ENCODE measurements at regions not wholly inside any gene's neighbourhood (a gene's known extent, or its start where the extent isn't known, plus 50 kb on each side); places are given as distances from the start of the nearest gene placed in this dataset.

GRCh38 chr6:16911088-16911487, 149.8 kb upstream of the ATXN1 start:
- no peak for DNase-seq
- intact Hi-C loops (cut with DNase I; ENCODE audit: low total_unique reads): no loop called here

GRCh38 chr6:16909658-16910360, 148.5 kb upstream of the ATXN1 start:
- intact Hi-C loops (cut with DNase I; ENCODE audit: low total_unique reads): no loop called here
- Histone ChIP-seq H3K4me1 (no peaks in the 10 kb centered on the region), H3K9me3 (peaks cover 0 to 35% (median 31%) of the 10 kb centered on the region in 8 donors), H3K27me3 (replicated peaks in 1 of 7) (no peaks in the 10 kb centered on the region), H3K27ac (no peak overlapping the region), H3K36me3 (no peaks in the 10 kb centered on the region), H3K4me3 (no peak overlapping the region)
- DNase-seq: no peak
- TF ChIP-seq CTCF (IDR thresholded peaks at IDR 0.05 in 8 of 11, conservative IDR thresholded peaks at IDR 0.05 in 3 of 11) (no peak), POLR2AphosphoS5 (IDR thresholded peaks at IDR 0.05) (no peak), POLR2A (IDR thresholded peaks at IDR 0.05) (no peak)
- 64 to 81% (median 70%) methylated on average over 4 of the region's 4 CpGs for WGBS, 5 donors

More at GRCh38 chr6:16911088-16911487, 149.8 kb upstream of the ATXN1 start:
- Histone ChIP-seq H3K27me3 (replicated peaks in 1 of 7) (no peaks in the 10 kb centered on the region), H3K27ac (no peak overlapping the region), H3K36me3 (no peaks in the 10 kb centered on the region), H3K4me3 (no peak overlapping the region), H3K4me1 (no peaks in the 10 kb centered on the region), H3K9me3 (peaks cover 0 to 37% (median 32%) of the 10 kb centered on the region in 8 donors)
- TF ChIP-seq CTCF (IDR thresholded peaks at IDR 0.05 in 8 of 11, conservative IDR thresholded peaks at IDR 0.05 in 3 of 11): no peak
- TF ChIP-seq POLR2A (IDR thresholded peaks at IDR 0.05): no peak
- no peak for TF ChIP-seq POLR2AphosphoS5 (IDR thresholded peaks at IDR 0.05)
- 84 to 95% (median 90%) methylated on average over 3 of the region's 3 CpGs for WGBS, 5 donors

GRCh38 chr6:16907991-16908390, 146.7 kb upstream of the ATXN1 start:
- Histone ChIP-seq H3K4me3 (no peak overlapping the region), H3K4me1 (peaks cover 0 to 4% (median 0%) of the 10 kb centered on the region in 6 donors), H3K27me3 (replicated peaks in 1 of 7) (peaks cover 0 to 1% (median 0%) of the 10 kb centered on the region in 7 donors), H3K36me3 (no peaks in the 10 kb centered on the region), H3K27ac (no peak overlapping the region), H3K9me3 (peaks cover 0 to 17% (median 12%) of the 10 kb centered on the region in 8 donors)
- no peak for DNase-seq
- intact Hi-C loops (cut with DNase I; ENCODE audit: low total_unique reads): no loop called here
- TF ChIP-seq POLR2A (IDR thresholded peaks at IDR 0.05): no peak
- no peak for TF ChIP-seq CTCF (IDR thresholded peaks at IDR 0.05 in 8 of 11, conservative IDR thresholded peaks at IDR 0.05 in 3 of 11)
- no peak for TF ChIP-seq POLR2AphosphoS5 (IDR thresholded peaks at IDR 0.05)
- 89 to 97% (median 95%) methylated on average over 1 of the region's 1 CpG for WGBS, 5 donors

- WGBS, 5 donors: 80 to 85% (median 82%) methylated on average over 6 of the region's 6 CpGs
- TF ChIP-seq CTCF (IDR thresholded peaks at IDR 0.05 in 8 of 11, conservative IDR thresholded peaks at IDR 0.05 in 3 of 11) (no peak), POLR2AphosphoS5 (IDR thresholded peaks at IDR 0.05) (no peak), POLR2A (IDR thresholded peaks at IDR 0.05) (no peak)
Observed at GRCh38 chr6:16904957-16905356, 143.7 kb upstream of the ATXN1 start.

More at GRCh38 chr6:16904957-16905356, 143.7 kb upstream of the ATXN1 start:
- H3K4me3 ChIP-seq: no peak overlapping the region
- DNase-seq: no peak
- peaks cover 0 to 4% (median 0%) of the 10 kb centered on the region in 6 donors for H3K4me1 ChIP-seq
- intact Hi-C loops (cut with DNase I; ENCODE audit: low total_unique reads): no loop called here
- peaks cover 0 to 3% (median 0%) of the 10 kb centered on the region in 7 donors for H3K27me3 ChIP-seq (replicated peaks in 1 of 7)
- no peaks in the 10 kb centered on the region for H3K36me3 ChIP-seq
- no peaks in the 10 kb centered on the region for H3K9me3 ChIP-seq
- no peak overlapping the region for H3K27ac ChIP-seq
